GM23248 (cell line): ENCODE measurements at regions not wholly inside any gene's neighbourhood (a gene's known extent, or its start where the extent isn't known, plus 50 kb on each side); places are given as distances from the start of the nearest gene placed in this dataset.

ENCODE experiments used
- EZH2 ChIP-seq: fragments of 200-600 bp; sonication (generic); IDR thresholded peaks from 2 replicates; pipeline ENCODE4 v1.6.1; 2018; ENCODE audit warnings: antibody characterized with exemption, mild to moderate bottlenecking; ENCODE audit not compliant: insufficient read depth, poor library complexity, severe bottlenecking
- EZH2phosphoT487 ChIP-seq: fragments of 200-600 bp; sonication (generic); IDR thresholded peaks from 2 replicates; pipeline ENCODE4 v1.6.1; 2018; ENCODE audit warnings: antibody characterized with exemption, moderate library complexity, mild to moderate bottlenecking, low read depth; ENCODE audit not compliant: insufficient read depth

- TF ChIP-seq EZH2 = no peak
- no peak for TF ChIP-seq EZH2phosphoT487
These were observed 56.1 kb upstream of the ADGRE5 start for GRCh38 chr19:14325134-14325533.
